NCI-H82 (cell line): ENCODE measurements at regions not wholly inside any gene's neighbourhood (a gene's known extent, or its start where the extent isn't known, plus 50 kb on each side); places are given as distances from the start of the nearest gene placed in this dataset.

Experiments used
- DNase-seq: peaks from one replicate; lab custom pipeline; 2025; lab: John Stamatoyannopoulos, UW

GRCh38 chr13:47117268-47117667 lies 220.4 kb upstream of the HTR2A start:
- no peak for DNase-seq

DNA sequence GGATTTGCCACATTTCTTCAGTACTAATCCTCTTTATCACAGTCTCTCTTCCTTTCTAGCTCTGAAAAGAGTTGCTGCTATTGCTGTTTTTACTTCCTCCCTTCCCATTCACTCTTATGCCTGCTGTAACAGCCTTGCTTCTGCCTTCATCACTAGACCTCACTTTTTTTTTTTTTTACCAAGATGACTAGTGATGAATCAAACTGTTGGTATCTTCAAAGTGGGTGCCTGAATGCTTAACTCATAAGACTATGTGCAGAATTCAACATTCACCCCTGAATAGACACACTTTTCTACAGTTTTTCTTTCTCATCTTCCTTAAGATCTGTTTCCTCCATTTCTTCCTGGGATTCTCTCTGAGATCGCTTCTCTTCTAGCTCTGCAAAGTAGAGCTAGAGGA lies 217.2 kb upstream of the HTR2A start:
- DNase-seq, result no peak

GRCh38 chr13:47112903-47113299 lies 216.0 kb upstream of the HTR2A start:
- DNase-seq, result no peak

- DNase-seq, result no peak
These were observed 215.5 kb upstream of the HTR2A start for GRCh38 chr13:47112205-47112902.

GRCh38 chr13:47111499-47111898 lies 214.6 kb upstream of the HTR2A start:
- no peak for DNase-seq

GRCh38 chr13:47110833-47111240 lies 214.0 kb upstream of the HTR2A start:
- no peak for DNase-seq

DNA sequence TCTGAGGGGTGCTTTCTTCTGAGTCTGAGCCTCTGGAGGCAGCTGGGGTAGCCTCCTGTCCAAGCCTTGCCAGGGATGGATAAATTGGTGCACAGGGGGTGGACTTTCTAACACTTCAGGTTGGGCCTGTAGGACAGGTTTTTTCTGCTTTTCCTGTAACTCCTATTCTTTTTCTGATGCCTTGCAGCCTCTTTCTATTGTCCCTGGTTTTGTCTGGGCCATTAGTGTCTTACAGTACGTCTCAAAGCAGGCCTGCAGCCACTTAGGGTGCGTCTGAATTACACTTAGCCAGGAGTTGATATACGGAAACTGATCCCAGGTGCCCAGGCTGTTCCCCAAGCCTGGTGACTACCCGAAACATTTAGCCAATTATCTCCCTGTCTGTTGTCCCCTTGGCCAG lies 213.3 kb upstream of the HTR2A start:
- no peak for DNase-seq

DNA sequence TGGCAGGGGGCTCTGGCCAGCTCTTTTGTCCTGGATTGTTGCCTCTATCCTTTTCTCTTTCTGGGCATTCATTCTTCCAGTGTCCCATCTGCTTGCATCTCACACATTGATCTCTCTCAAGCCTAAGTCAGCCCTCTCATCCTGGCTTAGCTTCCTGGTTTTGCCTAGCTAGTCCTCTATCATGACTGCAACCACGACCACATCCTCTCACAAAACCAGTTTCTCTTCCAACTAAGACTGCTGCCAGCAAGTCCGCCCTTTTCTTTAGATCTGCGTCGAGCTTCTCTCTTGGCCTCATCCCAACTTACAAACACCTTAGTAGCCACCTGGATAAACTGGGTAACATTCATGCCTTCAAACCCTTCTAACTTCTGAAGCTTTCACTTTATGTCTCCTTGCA lies 212.2 kb upstream of the HTR2A start:
- DNase-seq, result no peak

DNA sequence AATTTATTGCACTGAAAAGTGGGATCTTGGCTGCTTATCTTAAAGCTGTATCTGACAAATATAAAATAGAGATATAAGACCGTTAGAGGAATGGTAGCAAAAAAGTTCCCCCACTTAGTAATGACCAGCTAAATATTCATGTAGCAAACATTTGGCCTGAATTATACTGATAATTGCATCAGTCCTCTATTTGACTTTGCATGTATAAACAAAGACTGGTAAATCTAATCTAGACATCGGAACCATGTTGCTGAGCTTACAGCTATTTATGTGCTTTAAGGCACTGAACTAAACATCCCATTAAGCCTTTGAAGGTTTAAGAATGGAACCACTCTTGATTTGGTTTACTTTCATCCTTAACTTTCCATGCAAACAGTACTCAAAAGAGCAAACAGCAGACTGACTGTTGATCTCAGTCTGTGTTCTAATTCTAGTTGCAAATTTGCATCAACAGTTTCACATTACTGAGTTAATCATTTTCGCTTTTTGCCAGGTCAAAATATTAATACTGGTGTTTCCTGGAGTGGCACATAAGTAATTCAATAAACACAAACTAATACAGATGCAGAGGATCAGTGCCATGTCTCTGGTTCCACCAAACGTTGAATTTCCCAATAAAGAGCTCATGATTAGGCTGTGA lies 203.5 kb upstream of the HTR2A start:
- DNase-seq, result peak; percentile 13

GRCh38 chr13:47094734-47095434 lies 198.0 kb upstream of the HTR2A start:
- no peak for DNase-seq

DNA sequence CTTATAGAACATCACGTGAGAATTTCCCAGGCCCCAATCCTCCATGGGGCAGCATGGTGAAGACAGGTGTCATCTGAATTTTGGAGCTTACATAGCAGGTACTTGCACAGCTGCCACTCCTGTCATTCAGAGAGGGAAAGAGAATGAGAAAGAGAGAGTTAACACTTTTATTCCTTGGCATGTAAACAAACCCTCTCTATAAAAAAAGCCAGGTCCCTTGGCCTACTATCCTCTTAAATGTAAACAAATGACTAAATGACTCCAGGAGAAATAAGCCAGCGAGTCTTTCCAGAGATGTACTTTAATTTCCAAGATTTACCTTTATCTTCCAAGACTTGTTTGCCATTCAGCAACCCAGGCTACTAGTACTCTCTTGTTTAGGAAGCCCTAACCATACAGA lies 195.3 kb upstream of the HTR2A start:
- DNase-seq, result no peak

DNA sequence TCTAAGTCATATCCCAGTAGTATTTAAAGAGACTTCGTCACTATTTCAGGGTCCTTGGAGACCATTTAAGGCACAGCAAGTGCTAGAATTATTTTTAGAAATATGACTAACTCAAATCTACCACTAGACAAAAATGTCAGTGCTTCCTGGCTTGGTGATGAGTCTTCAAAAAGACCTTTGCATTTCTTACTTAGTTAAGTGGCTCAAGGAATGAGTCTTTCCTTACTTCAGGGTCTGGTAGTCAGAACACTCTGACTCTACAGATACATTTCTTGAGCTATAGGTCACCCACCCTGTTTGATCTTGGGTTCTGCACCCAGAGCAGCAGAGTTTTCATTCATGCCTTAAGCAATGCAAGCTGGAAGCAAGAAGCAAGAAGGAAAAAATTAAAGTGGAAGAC lies 191.0 kb upstream of the HTR2A start:
- DNase-seq, result no peak

DNA sequence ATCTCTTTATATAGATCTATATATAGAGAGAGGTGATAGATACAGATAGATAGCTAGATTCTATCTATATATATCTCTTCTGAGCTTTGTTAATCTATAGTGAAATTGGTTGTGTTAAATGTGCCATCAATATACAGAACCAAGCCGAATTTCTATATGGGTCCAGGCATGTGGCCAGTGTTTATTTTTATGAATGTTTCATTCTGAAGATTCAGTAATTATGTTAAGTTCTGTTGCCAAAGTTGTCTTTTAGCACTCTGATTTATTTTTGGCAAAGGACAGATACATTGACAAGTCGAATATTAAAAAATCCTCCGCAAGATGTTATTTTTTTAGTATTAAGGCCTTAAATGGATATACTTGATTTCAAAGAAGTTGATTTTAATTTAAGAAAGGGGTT lies 190.4 kb upstream of the HTR2A start:
- no peak for DNase-seq

DNA sequence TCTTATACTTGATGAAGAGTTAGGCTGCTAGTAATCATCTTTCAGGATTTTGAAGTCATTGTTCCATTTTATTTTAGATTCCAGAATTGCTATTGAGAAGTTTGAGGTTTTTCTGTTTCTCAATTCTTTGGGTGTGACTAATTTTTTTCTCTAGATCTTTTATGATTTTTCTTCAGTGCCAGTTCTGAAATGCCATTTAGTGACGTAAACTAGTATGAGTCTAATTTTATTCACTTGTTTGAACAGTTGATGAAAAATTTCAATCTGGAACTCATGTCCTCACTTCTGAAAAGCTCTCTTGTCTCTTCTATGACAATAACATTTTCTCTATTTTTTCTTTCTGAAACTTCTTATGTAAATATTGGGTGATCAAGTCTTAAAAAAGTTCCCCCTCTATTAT lies 188.5 kb upstream of the HTR2A start:
- DNase-seq, result no peak

GRCh38 chr13:47081850-47082249 lies 185.0 kb upstream of the HTR2A start:
- no peak for DNase-seq

DNA sequence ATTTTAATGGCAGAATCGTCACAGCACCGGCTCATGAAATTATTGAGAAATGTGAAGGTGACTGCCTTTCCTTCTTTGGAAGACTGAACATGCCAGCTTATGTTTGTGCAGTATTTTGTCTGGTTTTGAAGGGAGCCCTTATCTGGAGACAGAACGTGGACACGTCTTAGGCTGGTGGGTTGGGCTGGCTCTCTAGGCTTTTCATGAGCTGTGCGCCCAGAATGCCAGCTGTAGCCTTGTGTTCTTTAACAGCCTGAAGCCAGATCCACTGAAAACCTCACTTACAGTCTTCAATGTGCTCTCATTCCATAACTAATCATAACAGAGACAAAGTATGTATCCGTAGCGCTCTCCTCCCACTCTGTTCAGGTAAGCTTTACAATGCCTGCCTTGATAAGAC lies 184.4 kb upstream of the HTR2A start:
- DNase-seq, result no peak

DNA sequence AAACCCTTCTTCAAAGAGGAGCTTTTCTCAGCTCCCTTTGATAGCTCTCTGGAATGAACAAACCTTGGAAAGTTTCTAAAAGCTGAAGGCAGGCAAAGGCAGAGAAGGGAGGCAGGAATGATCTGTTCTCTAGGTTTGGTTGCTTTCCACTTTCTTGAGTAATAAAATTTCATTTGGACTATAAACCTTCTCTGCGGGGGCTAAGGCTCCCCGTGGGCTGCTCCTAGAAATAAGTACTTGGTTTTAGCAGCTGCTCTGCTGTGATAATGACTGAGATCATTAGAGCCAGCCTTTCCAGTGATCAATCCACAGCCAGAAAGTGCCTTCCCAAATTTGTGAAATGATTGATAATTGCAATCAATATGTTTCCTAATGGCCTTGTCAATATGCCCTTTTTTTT lies 183.8 kb upstream of the HTR2A start:
- no peak for DNase-seq

- no peak for DNase-seq
These were observed 179.6 kb upstream of the HTR2A start for GRCh38 chr13:47076500-47076899.

DNA sequence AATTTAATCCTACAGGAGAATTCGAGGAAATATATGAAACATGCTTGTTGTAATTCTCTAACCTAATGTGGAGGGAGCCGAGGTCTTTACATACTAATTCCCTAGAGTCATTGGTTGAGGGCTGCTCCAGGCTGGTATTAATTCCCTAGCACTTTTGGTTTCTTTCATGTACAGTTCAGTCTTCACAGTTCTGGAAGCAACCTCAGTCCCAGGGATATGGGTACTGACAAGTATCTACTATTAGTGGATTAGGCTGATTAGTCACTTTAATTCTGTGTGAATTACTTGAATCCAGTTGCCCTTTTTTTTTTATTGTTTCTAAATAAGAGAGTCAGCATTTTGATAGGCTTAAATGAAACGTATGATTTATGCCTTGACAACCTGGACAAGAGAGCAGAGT lies 172.3 kb upstream of the HTR2A start:
- DNase-seq, result peak; percentile 52

GRCh38 chr13:47067306-47067705 lies 170.5 kb upstream of the HTR2A start:
- DNase-seq, result peak; percentile 10

GRCh38 chr13:47066226-47066625 lies 169.4 kb upstream of the HTR2A start:
- DNase-seq, result no peak

- no peak for DNase-seq
These were observed 167.5 kb upstream of the HTR2A start for GRCh38 chr13:47064381-47064780.

- no peak for DNase-seq
These were observed 152.6 kb upstream of the HTR2A start for GRCh38 chr13:47049276-47049989.
